GM23248 (cell line): ENCODE measurements at regions not wholly inside any gene's neighbourhood (a gene's known extent, or its start where the extent isn't known, plus 50 kb on each side); places are given as distances from the start of the nearest gene placed in this dataset.

Experiments
- EZH2 ChIP-seq: fragments of 200-600 bp; sonication (generic); IDR thresholded peaks from 2 replicates; pipeline ENCODE4 v1.6.1; 2018; ENCODE audit warnings: antibody characterized with exemption, mild to moderate bottlenecking; ENCODE audit not compliant: insufficient read depth, poor library complexity, severe bottlenecking
- EZH2phosphoT487 ChIP-seq: fragments of 200-600 bp; sonication (generic); IDR thresholded peaks from 2 replicates; pipeline ENCODE4 v1.6.1; 2018; ENCODE audit warnings: antibody characterized with exemption, moderate library complexity, mild to moderate bottlenecking, low read depth; ENCODE audit not compliant: insufficient read depth

DNA sequence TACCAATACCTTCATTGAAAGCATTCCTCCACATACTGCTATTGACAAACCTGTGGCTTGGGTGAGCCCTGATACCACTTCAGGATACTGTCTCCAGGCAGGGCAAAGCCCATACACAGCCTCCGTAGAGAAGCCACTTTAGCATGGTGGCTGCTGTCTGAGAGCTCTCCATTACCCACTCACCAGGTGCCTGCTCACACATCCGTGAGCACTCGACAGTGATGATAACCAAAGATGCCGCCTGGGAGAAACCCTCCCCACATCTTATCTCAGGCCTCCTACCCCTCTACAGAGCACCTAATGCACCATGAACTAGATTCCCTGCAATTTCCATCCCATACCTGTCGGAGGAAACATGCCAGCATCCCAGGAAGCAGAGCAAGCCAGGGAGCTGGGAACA lies 57.6 kb upstream of the KLHL29 start:
- TF ChIP-seq EZH2: no peak
- TF ChIP-seq EZH2phosphoT487: no peak
